Heart left ventricle (tissue), 16 donors: ENCODE measurements at regions not wholly inside any gene's neighbourhood (a gene's known extent, or its start where the extent isn't known, plus 50 kb on each side); places are given as distances from the start of the nearest gene placed in this dataset.

Experiments used
- ATAC-seq, 4 donors: fragments of 200-7000 bp; cut with Tn5 transposase; one replicate each; pipeline ENCODE4 v1.9.1; 2020 to 2022; ENCODE audit warnings: moderate library complexity in 4 of 4, mild to moderate bottlenecking in 3 of 4, moderate number of reproducible peaks in 1 of 4
- DNase-seq, 5 donors: peaks; one replicate each; pipeline ENCODE4 v3.0.0-alpha.2; 2020
- H3K27ac ChIP-seq, 12 donors: fragments of 200-600 bp; sonication (generic) in 4 of 12; one replicate each; pipeline versions ENCODE4 v1.5.0 to v1.8.0; 2016 to 2022; ENCODE audit warnings: mild to moderate bottlenecking in 2 of 12
- H3K27me3 ChIP-seq, 9 donors: fragments of 200-600 bp; sonication (generic) in 2 of 9; one replicate each; pipeline versions ENCODE4 v1.5.1 to v1.8.0; 2016 to 2022; ENCODE audit warnings: mild to moderate bottlenecking in 3 of 9
- H3K36me3 ChIP-seq, 9 donors: fragments of 200-600 bp; sonication (generic) in 2 of 9; one replicate each; pipeline versions ENCODE4 v1.5.0 to v1.8.0; 2018 to 2022; ENCODE audit warnings: mild to moderate bottlenecking in 2 of 9
- H3K4me1 ChIP-seq, 12 donors: fragments of 200-600 bp; sonication (generic) in 4 of 12; one replicate each; pipeline versions ENCODE4 v1.5.0 to v1.8.0; 2016 to 2022; ENCODE audit warnings: mild to moderate bottlenecking in 3 of 12
- H3K4me3 ChIP-seq, 12 donors: fragments of 200-600 bp; sonication (generic) in 4 of 12; one replicate each; pipeline versions ENCODE4 v1.5.0 to v1.8.0; 2017 to 2022; ENCODE audit warnings: mild to moderate bottlenecking in 9 of 12, moderate library complexity in 4 of 12
- H3K9me3 ChIP-seq, 12 donors: fragments of 200-600 bp; sonication (generic) in 4 of 12; one replicate each; pipeline versions ENCODE4 v1.5.0 to v1.8.0; 2016 to 2022; ENCODE audit warnings: mild to moderate bottlenecking in 1 of 12
- POLR2A ChIP-seq, 2 donors: fragments of 450-650 bp; IDR thresholded peaks; one replicate each; pipeline ENCODE4 v1.6.1; 2017; ENCODE audit warnings: antibody characterized with exemption in 2 of 2, mild to moderate bottlenecking in 2 of 2, moderate library complexity in 2 of 2
- WGBS, 4 donors: extraction: QIAGEN DNeasy Blood & Tissue Kit in 2 of 4; methylation state at CpG; one replicate each; pipeline versions ENCODE4 v1.1.5 to v1.1.7; 2013 to 2018; 5-methylcytosine and 5-hydroxymethylcytosine counted together
- intact Hi-C, 10 donors: fragments of 100-400 bp; cut with DNase I; formaldehyde crosslinking; loops; one replicate each; pipeline versions ENCODE4 v1.11.1 to v1.14.2; 2022
- TF ChIP-seq, protein P1 (sequence below), 12 donors: fragments of 200-600 bp; sonication (generic) in 4 of 12; IDR thresholded peaks; one replicate each; pipeline versions ENCODE4 v1.5.0 to v1.8.0; 2018 to 2022; ENCODE audit warnings: antibody characterized with exemption in 12 of 12, mild to moderate bottlenecking in 5 of 12
- donor health status: ischemic (EF 13 %, LVEDD 7.1; RV severe dilation, severe dysfunction).
- donor health status: healthy with polysubstance abuse.
- donor health status: DM: no; HTN: yes; CAD: no.
- donor health status: DM: no; HTN: no; CAD: no.
- donor health status: ischemic (EF 25% LVEDD 6.9; RV normal size, moderate dysfunction).
- donor health status: ischemic (EF 25% LVEDD 5.7; RV mildly dilated, moderate dysfunction).
- donor health status: healthy.
- donor health status: DM: yes; HTN: yes; CAD: no.
- donor health status: ischemic (EF 35%, LVEDD 5.7; RV mildly dilated, moderate dysfunction).
- donor health status: nonischemic (EF 11% LVEDD 7.7; RV severe dilation, severe dysfunction).
- donor health status: DM: yes; HTN: yes; CAD: no.
- donor health status: PGD.
- donor health status: ischemic (EF 29% LVEDD 5.4; RV normal size, mild dysfunction).
- donor health status: nonischemic (EF 23%, LVEDD 6.1; RV moderate dilation, normal function).

DNA sequence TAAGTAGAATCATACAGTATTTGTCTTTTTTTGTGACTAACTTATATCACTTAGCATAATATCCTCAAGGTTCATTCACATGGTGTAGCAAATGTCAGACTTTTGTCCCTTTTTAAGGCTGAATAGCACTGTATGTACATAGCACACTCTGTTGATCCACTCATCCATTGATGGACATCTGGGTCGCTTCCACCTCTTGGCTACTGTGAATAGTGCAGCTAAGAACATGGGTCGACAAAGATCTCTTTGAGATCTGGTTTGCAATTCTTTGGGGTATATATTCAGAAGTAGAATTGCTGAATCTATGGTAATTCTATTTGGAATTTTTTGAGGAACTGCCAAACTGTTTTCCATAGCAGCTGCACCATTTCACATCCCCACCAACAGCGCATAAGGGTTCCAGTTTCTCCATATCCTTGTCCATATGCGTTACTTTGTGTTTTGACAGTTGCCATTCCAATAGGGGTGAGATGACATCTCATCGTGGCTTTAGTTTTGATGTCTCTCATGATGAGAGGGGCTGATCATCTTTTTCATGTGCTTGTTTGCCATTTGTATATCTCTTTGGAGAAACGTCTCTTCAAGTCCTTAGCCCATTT is 73.9 kb downstream of the GLRX5 start:
- DNase-seq (no peak), ATAC-seq (no peak)
- no peak overlapping the region for H3K4me3 ChIP-seq
- no peak overlapping the region for H3K27ac ChIP-seq
- no peaks in the 10 kb centered on the region for H3K4me1 ChIP-seq
- no peaks in the 10 kb centered on the region for H3K36me3 ChIP-seq
- 64 to 73% (median 69%) methylated on average over 6 of the region's 6 CpGs for WGBS, 4 donors
- H3K27me3 ChIP-seq, result peaks cover 0 to 70% (median 14%) of the 10 kb centered on the region in 9 donors
- H3K9me3 ChIP-seq, result peaks cover 0 to 2% (median 0%) of the 10 kb centered on the region in 12 donors
- intact Hi-C loops, result no loop called here
- TF ChIP-seq POLR2A (IDR thresholded peaks at IDR 0.05), result no peak
- TF ChIP-seq, protein P1, sequence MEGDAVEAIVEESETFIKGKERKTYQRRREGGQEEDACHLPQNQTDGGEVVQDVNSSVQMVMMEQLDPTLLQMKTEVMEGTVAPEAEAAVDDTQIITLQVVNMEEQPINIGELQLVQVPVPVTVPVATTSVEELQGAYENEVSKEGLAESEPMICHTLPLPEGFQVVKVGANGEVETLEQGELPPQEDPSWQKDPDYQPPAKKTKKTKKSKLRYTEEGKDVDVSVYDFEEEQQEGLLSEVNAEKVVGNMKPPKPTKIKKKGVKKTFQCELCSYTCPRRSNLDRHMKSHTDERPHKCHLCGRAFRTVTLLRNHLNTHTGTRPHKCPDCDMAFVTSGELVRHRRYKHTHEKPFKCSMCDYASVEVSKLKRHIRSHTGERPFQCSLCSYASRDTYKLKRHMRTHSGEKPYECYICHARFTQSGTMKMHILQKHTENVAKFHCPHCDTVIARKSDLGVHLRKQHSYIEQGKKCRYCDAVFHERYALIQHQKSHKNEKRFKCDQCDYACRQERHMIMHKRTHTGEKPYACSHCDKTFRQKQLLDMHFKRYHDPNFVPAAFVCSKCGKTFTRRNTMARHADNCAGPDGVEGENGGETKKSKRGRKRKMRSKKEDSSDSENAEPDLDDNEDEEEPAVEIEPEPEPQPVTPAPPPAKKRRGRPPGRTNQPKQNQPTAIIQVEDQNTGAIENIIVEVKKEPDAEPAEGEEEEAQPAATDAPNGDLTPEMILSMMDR (IDR thresholded peaks at IDR 0.05), result no peak

DNA sequence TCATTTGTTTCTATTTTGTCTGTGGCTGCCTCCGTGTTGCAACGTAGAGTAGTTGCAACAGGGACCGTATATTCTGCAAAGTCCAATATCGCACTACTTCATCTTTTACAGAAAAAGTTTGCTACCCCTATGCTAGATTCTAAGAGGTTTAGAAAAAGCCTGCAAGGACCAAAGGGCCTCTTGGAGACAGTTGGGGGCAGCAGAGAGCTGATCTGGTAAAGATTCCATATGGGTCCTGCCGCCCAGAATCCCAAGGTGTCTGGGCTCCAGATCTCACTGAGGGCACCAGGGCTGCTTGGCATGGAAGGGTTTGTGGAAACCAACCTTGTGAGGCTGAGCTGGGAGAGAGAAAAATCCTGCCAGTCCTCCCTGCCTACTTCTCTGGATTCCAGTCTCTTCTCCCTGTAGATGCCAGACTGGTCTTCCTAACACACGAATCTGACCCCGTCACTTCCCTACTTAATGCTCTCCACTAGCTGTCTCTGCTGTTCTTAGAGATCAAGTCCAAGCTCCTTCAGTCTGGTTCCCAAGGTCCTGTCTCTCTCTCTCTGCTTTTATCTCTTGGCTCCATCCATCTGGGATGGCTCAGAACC is 74.6 kb downstream of the GLRX5 start:
- DNase-seq (no peak), ATAC-seq (no peak)
- Histone ChIP-seq H3K4me3 (no peak overlapping the region), H3K4me1 (no peaks in the 10 kb centered on the region), H3K9me3 (no peaks in the 10 kb centered on the region), H3K36me3 (no peaks in the 10 kb centered on the region), H3K27me3 (peaks cover 0 to 65% (median 12%) of the 10 kb centered on the region in 9 donors), H3K27ac (no peak overlapping the region)
- intact Hi-C loops, result no loop called here
- WGBS, 4 donors, result 34 to 41% (median 38%) methylated on average over 7 of the region's 7 CpGs
- TF ChIP-seq, protein P1 (IDR thresholded peaks at IDR 0.05), result peak in 7 of 12 donors; percentile 5 to 40 (median 15)
- no peak for TF ChIP-seq POLR2A (IDR thresholded peaks at IDR 0.05)

- H3K27ac ChIP-seq, result no peak overlapping the region
- no peaks in the 10 kb centered on the region for H3K36me3 ChIP-seq
- intact Hi-C loops, result no loop called here
- WGBS, 4 donors, result 64 to 70% (median 66%) methylated on average over 8 of the region's 8 CpGs
- TF ChIP-seq, protein P1 (IDR thresholded peaks at IDR 0.05), result no peak
- TF ChIP-seq POLR2A (IDR thresholded peaks at IDR 0.05), result no peak
- H3K27me3 ChIP-seq, result peaks cover 0 to 52% (median 12%) of the 10 kb centered on the region in 9 donors
- no peaks in the 10 kb centered on the region for H3K4me1 ChIP-seq
- H3K4me3 ChIP-seq, result no peak overlapping the region
- DNase-seq (no peak), ATAC-seq (no peak)
- no peaks in the 10 kb centered on the region for H3K9me3 ChIP-seq
Observed at GRCh38 chr14:95611293-95611880, 74.8 kb upstream of the TCL1B start.

DNA sequence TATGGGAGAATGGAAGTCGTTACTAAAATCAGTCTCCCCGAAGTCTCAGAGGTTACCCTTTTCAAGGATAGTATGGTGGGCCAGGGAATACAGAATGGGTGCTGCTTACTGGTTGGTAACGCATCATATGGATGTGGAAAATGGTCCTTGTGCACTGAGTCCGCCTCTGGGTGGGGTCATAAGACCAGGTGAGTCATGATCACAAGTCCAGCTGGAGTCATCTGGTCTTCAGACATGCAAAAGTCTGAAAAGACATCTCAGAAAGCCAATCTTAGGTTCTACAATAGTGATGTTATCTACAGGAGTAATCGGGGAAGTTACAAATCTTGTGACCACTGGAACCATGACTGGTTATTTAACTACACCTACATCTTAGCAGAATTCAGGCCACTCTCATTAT is 71.9 kb upstream of the TCL1B start:
- TF ChIP-seq, protein P1 (IDR thresholded peaks at IDR 0.05), result no peak
- no peak for TF ChIP-seq POLR2A (IDR thresholded peaks at IDR 0.05)
- H3K4me1 ChIP-seq, result no peaks in the 10 kb centered on the region
- ATAC-seq (no peak), DNase-seq (no peak)
- no peaks in the 10 kb centered on the region for H3K9me3 ChIP-seq
- H3K27ac ChIP-seq, result no peak overlapping the region
- H3K4me3 ChIP-seq, result no peak overlapping the region
- intact Hi-C loops, result no loop called here
- peaks cover 0 to 29% (median 6%) of the 10 kb centered on the region in 9 donors for H3K27me3 ChIP-seq
- no peaks in the 10 kb centered on the region for H3K36me3 ChIP-seq
- 77 to 83% (median 80%) methylated on average over 4 to 5 of the region's 5 CpGs for WGBS, 4 donors
